Stimulated activated CD4-positive, alpha-beta T cell treated with anti-CD3 and anti-CD28 coated beads, Interleukin-2, amount 100 ng/mL, for 48 hours (primary cell): ENCODE measurements at regions not wholly inside any gene's neighbourhood (a gene's known extent, or its start where the extent isn't known, plus 50 kb on each side); places are given as distances from the start of the nearest gene placed in this dataset.

ENCODE experiments used
- DNase-seq, 2 donors: peaks; one replicate each; pipeline ENCODE4 v3.0.0-alpha.2; 2020

- no peak for DNase-seq
These were observed 216.2 kb downstream of the MYLK4 start for GRCh38 chr6:2534406-2535042.

- no peak for DNase-seq
These were observed 219.1 kb downstream of the MYLK4 start for GRCh38 chr6:2531426-2532215.

GRCh38 chr6:2529211-2529719 lies 221.5 kb downstream of the MYLK4 start:
- no peak for DNase-seq

- DNase-seq = no peak
These were observed 222.6 kb downstream of the MYLK4 start for GRCh38 chr6:2528156-2528555.

DNA sequence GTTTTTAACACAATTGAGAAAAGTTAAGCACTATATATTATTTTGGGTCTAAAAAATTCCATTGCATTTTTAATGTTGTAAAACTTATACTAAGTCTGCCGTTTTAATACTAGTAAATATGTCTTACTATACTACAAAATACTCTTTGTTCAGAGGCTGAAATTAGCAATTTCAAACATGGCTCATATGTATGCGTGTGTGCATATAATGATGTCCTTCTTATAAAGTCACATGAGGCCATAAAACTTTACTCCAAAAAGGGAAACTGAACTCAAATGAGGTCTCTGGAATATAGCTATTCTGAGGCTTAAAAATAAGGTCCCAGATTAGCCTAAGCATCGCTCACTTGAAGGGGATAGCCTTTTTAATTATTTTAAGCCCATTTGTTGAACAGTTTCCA lies 224.0 kb downstream of the MYLK4 start:
- no peak for DNase-seq

DNA sequence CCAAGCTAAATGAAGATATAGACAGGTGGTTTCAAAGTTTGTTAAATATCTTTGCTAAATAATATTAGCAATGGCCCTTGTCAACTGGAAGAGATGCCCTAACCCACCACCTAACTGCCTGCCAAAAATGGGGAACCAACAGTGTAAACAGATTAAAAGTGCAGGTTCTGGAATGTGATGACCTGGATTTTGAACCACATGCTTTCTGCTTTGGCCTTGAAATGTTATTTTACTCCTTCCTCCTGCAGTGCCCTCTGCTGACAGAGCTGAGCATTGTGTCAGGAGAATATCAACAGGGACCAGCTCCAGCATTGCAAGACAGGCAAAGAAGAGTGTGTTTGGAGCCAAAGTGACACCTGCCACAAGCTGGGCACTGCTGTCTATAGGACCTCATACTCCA lies 226.6 kb downstream of the MYLK4 start:
- DNase-seq = peak in 1 of 2 donors; percentile 8

DNA sequence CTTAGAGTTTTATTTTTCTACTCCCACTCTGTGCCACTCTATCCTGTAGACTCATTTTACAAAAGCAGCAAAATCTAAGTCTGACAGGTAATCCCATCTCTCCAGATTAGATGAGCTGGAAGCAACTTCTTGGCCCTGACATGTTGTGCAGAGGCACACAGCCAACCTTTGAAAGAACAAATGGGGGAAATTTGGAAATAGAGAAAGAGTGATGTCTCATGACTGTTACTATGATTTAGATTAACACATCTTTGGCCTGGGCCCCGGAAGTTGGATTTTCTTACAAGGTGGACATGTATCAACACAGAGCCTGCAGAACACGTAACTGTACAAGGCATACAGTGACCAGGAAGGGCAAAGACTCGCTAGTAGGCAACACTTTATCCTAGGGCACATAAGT lies 227.7 kb downstream of the MYLK4 start:
- DNase-seq = no peak

- no peak for DNase-seq
These were observed 228.2 kb downstream of the MYLK4 start for GRCh38 chr6:2522521-2522920.

DNA sequence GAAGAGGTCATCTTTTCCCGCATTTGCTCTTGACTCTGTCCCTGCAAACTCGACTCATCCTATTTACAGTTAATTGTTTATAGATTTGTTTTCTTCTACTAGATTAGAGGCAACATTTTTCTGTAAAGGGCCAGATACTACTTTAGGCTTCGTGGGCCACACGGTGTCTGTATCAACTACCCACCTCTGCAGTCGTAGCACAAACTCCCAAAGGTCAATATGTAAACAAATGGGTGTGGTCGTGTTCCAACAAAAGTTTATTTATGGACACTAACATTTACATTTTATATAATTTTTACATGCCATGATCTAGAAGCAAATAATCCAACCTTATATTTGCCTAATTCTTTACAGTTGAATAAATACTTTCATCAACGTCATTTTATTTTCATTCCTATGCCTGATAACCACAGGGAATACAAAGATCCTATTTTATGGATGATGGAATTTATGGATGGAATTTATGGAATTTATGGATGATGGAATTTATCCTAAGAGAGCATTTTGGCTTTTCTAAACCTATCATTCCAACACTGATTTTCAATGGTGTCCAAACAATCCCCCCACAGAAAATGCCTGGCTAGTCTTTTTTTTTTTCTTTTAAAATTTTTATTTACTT lies 232.8 kb downstream of the MYLK4 start:
- no peak for DNase-seq

GRCh38 chr6:2517401-2517800 lies 233.3 kb downstream of the MYLK4 start:
- DNase-seq = no peak

- DNase-seq = no peak
These were observed 234.7 kb downstream of the MYLK4 start for GRCh38 chr6:2516059-2516458.

GRCh38 chr6:2514965-2515543 lies 235.7 kb downstream of the MYLK4 start:
- no peak for DNase-seq

DNA sequence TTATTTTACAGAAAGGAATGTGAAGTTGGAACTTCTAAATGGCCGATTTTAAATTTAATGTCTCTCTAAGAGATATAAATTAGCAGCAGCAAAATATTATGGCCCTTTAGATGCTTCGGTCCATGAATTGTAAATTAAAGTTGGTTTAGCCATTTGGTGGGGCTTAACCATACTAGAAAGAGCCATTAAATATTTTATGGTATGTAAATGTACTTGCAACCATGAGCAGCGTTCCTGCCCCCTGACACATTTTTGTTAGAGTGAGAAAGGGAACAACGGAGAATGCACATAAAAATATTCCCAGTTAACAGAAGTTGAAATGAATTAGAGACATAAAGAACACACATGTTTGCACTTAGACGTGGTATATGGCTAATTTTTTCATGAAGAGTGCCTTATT lies 237.9 kb downstream of the MYLK4 start:
- no peak for DNase-seq

GRCh38 chr6:2510316-2510715 lies 240.4 kb downstream of the MYLK4 start:
- no peak for DNase-seq

DNA sequence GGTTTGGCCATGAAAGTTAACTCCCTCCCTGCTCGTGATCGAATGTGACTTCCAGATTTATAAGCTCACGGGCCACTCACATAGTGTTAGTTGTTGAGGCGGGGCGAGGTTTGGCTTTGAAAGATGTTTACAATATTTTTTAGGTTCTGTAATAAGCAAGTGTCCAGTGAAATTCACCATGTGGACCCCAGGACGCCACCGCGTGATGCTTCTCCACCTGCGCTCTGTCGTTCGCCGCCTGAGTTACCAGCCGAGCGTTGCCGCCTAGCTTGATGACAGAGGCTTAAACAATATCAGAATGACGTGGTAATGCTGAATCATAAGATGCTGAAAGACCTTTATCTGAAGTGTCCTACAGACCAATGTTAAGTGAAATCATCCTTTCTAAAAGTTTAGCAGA lies 241.0 kb downstream of the MYLK4 start:
- no peak for DNase-seq

- no peak for DNase-seq
These were observed 242.7 kb downstream of the MYLK4 start for GRCh38 chr6:2508071-2508470.

- no peak for DNase-seq
These were observed 243.1 kb downstream of the MYLK4 start for GRCh38 chr6:2507521-2508037.

DNA sequence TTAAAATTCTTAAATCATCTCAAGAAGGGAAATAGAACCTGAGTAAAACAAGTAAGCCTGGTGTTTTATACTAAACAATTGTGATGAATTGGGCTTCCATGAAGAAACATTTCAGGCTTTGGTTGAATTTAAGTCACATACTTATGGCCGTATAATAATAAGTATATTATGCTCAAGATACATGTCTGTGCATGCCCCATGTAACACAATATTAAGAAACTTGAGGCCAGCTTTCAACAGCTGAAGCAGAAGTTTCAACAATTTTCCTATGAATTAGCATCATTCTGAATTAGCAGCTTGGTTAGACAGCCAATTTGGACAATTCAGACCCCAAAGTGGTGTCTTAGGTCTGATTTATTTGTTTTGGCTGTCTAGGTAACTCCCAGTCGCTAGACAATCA lies 243.7 kb downstream of the MYLK4 start:
- DNase-seq = no peak

DNA sequence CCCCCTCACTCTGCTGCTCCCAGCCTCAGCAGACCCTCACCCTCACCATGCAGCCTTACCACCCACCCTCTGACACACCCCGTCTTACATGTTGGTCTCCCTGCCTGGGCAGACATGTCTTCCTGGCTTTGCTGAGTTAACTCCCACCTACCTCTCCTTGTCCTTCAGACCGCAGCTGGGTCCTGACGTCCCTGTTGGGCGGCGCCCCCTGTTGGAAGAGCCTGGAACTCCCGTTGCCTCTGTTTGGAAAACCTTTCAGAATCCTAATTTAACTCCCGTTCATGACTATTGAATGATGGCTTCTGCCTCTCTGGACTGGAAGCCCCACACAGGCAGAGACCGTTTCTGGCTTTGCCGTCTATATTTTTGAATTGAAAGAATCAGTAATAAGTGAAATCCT lies 245.1 kb downstream of the MYLK4 start:
- peak in 1 of 2 donors; percentile 12 for DNase-seq

- DNase-seq = no peak
These were observed 246.1 kb downstream of the MYLK4 start for GRCh38 chr6:2504495-2505064.

DNA sequence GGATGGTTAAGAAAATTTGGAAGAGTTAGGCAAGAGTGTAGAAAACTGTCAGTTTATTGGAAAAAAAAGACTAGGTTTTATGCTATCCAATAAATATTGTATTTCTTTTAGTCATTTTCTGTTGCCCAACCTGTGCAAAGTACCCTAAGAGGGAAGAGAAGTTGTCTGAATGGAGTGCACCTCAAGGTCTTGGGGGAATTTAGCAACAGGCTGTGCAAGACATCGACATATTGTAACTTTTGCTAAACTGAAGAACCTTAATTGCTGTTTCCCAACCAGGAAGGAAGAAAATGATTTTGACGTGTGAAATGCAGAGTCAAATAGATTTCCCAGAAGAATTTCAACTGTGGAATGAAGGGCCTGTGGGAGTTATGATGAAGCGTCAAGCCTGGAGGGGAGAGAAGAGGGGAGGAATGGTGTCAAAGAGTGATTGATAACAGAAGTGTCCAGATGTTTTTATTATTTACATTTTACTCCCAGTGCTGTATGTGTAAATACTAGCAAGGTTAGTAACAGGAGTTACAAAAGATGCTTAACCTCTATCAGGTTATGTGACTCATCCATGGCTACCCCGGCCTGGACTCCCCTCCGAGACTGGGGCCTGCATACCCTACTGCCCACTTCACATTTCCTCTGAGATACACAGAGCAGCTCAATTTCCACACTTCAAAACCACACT lies 246.8 kb downstream of the MYLK4 start:
- DNase-seq = no peak

DNA sequence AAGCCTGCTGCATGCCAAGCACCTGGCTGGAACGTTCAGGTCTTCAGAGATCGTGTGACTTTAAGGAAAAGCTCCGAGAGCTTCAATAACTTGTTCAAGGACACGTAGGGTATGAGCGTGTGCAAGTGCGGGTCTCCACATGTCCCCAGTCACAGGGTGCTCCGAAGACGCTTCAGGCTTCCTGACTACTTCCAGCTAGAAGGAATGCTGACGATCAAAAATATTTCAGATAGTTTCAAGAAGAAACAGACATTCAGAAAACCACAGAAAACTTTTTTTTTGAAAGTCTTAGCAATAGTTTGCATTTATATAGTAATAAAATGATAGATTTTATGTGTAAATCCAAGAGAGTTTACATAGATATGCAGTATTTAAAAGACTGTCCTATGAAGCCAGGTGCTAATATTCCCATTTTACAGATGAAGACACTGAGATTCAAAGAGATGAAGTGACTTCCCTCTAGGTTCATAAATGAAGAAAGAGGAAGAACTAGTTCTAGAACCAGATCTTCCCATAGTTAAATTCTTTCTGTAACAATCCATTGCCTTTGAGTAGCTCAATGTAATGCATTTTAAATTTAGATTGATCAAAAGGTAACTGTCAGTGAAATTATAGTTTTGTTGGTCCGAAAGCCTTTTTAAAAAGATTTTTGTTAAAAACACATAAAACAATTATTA lies 247.6 kb downstream of the MYLK4 start:
- DNase-seq = no peak
